Sigmoid colon (tissue), 3 donors: ENCODE measurements at regions not wholly inside any gene's neighbourhood (a gene's known extent, or its start where the extent isn't known, plus 50 kb on each side); places are given as distances from the start of the nearest gene placed in this dataset.

Experiments
- CTCF ChIP-seq, 4 experiments: fragments of 450-650 bp in 3 of 4; fragments of 200-600 bp in 1 of 4; IDR thresholded peaks; one replicate each; pipeline ENCODE4 v1.5.1; 2016 to 2019; ENCODE audit warnings: antibody characterized with exemption in 4 of 4, mild to moderate bottlenecking in 3 of 4, moderate library complexity in 2 of 4
- POLR2A ChIP-seq, 2 donors: fragments of 450-650 bp; IDR thresholded peaks; one replicate each; pipeline ENCODE4 v1.6.1; 2016; ENCODE audit warnings: antibody characterized with exemption in 2 of 2, mild to moderate bottlenecking in 2 of 2, moderate library complexity in 2 of 2

DNA sequence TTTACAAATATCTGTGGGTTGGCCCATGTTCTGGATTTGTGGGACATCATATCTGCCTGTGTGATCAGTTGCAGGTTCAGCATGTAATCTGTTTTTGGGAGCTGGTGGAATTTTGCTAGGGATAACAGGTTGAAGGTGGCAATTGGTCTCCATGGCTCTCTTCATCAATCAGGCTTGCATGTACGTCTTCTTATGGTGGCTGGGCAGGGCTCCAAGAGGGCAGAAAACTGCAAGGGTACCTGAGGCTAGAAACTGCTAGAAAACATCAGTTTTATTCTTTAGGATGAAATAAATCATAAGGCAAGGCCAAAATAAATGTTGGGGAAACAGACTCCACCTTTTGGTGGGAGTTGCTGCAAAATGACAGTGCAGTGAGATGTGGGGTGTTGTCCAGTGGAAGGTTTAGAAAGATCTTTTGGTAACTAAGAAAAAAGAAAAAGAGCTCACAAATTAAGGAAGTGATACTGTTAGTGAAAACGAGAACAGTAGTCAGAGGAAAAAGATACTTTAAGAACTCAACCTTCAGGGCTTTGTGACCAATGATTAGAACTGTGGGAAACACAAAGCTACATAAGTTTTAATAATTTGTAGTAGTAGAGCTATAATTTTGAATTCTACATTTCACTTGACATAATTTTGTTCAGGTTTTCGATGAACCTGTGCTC, 300.7 kb upstream of the IZUMO3 start:
- TF ChIP-seq CTCF (IDR thresholded peaks at IDR 0.05), result no peak
- no peak for TF ChIP-seq POLR2A (IDR thresholded peaks at IDR 0.05)
